H54 (cell line): ENCODE measurements at regions not wholly inside any gene's neighbourhood (a gene's known extent, or its start where the extent isn't known, plus 50 kb on each side); places are given as distances from the start of the nearest gene placed in this dataset.
"Not testable (repeated sequence)": the region's sequence is repeated elsewhere in the genome, so short reads cannot be mapped to it uniquely, and the experiment has no call there.

ENCODE experiments used
- DNase-seq: peaks from one replicate; pipeline ENCODE4 v3.0.0; 2011; ENCODE audit warnings: low spot score, mixed read lengths; ENCODE audit not compliant: insufficient read length
- FAIRE-seq: peaks from 3 replicates; lab custom pipeline; 2011; peaks lifted over from hg19 to GRCh38; lab: Jason Lieb, UNC
- POLR2A ChIP-seq: IDR thresholded peaks from 2 replicates; pipeline ENCODE4 v1.6.1; 2011; ENCODE audit warnings: low read depth, mild to moderate bottlenecking, low read length

GRCh38 chr1:192493584-192493983 lies 82.0 kb upstream of the RGS1 start:
- DNase-seq (no peak), FAIRE-seq (no peak)
- TF ChIP-seq POLR2A: no peak

DNA sequence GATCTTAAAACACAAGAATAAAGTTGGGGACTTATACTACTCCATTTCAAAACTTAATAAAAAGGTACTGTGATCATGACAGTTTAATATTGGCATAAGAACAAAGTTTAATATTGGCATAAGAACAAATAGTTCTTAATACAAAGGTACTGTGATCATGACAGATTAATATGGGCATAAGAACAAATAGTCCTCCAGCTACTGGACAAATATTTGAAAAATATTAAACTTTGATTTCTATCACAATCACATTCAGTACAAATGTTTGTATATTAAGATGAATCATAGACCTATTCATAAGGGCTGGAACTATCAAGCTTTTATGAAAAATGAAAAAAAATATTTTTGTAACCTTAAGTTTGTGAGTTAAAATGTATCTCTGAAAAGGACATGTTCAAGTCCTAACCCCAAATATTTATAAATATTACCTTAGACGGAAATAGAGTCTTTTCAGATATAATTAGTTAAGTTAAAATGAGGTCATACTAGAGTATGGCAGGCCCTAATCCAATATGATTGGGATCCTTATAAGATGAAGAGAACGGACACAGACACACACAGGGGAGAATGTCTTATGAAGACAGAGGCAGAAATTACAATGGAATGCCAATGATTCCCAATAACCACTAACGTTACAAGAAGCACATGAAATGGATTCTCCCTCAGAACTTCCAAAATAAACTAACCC lies 79.1 kb upstream of the RGS1 start:
- DNase-seq (no peak), FAIRE-seq (no peak)
- TF ChIP-seq POLR2A: no peak

DNA sequence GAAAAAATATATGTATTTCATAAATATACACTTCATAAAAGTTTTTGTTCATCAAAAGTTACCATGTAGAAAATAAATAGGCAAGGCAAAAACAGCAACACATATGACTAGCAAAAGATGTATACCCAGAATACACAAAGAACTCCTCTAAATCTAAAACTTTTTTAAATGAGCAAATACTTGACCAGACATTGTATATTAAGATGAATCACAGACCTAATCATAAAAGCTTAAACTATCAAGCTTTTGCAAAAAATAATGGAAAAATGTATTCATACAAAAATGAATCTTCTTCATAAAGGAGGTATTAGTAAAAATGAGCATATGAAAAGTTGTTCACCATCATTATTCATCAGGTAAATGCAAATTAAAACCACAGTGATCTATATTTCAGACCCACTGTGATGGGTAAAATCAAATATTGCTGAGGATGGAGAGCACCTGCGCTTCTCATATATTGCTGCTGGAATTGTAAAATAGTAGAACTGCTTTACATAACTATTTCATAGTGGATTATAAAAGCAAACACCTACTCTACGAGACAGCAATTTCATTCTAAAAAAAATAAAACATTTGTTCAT lies 78.3 kb upstream of the RGS1 start:
- no peak for TF ChIP-seq POLR2A
- FAIRE-seq (no peak), DNase-seq (no peak)

DNA sequence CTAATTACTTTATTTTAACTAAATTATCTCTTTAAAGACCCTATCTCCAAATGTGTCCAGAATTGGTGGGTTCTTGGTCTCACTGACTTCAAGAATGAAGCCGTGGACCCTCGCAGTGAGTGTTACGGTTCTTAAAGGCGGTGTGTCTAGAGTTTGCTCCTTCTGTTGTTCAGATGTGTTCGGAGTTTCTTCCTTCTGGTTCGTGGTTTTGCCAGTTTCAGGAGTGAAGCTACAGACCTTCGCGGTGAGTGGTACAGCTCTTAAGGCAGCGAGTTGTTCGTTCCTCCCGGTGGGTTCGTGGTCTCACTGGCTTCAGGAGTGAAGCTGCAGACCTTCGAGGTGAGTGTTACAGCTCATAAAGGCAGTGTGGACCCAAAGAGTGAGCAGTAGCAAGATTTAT lies 77.5 kb upstream of the RGS1 start:
- not testable (repeated sequence) for FAIRE-seq, DNase-seq

DNA sequence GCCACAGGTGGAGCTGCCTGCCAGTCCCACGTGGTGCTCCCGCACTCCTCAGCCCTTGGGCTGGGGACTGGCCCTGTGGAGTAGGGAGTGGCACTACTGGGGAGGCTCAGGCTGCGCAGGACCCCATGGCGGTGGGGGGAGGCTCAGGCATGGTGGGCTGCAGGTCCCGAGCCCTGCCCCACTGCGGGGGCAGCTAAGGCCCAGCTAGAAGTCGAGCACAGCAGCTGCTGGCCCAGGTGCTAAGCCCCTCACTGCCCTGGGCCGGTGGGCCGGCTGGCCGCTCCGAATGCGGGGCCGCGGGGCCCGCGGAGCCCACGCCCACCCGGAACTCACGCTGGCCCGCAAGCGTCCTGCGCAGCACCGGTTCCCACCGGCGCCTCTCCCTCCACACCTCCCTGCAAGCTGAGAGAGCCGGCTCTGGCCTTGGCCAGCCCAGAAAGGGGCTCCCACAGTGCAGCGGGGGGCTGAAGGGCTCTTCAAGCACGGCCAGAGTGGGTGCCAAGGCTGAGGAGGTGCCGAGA lies 76.5 kb upstream of the RGS1 start:
- DNase-seq, FAIRE-seq: not testable (repeated sequence)

- not testable (repeated sequence) for FAIRE-seq, DNase-seq
Measured at GRCh38 chr1:192500541-192500940, 75.0 kb upstream of the RGS1 start.

DNA sequence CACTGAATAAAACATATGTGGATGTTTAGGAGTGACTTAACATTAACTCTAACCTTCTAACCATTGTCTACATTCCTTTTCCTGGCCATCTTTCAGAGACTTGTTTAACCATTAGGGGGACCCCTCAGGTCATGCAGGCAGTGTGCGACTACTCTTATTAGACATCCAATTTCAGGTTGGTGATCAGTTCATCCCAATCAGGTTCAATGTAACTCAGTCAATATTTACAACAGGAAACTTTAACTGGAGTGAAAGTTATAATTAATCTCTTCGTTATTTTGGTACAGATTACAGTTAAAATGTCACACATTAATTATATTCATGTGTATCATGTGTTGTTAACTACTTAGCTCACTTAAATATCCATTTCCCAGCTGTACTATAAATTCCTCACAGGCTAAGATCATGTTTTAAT lies 68.8 kb upstream of the RGS1 start:
- DNase-seq (no peak), FAIRE-seq (peak; percentile 41)
- TF ChIP-seq POLR2A: no peak

DNA sequence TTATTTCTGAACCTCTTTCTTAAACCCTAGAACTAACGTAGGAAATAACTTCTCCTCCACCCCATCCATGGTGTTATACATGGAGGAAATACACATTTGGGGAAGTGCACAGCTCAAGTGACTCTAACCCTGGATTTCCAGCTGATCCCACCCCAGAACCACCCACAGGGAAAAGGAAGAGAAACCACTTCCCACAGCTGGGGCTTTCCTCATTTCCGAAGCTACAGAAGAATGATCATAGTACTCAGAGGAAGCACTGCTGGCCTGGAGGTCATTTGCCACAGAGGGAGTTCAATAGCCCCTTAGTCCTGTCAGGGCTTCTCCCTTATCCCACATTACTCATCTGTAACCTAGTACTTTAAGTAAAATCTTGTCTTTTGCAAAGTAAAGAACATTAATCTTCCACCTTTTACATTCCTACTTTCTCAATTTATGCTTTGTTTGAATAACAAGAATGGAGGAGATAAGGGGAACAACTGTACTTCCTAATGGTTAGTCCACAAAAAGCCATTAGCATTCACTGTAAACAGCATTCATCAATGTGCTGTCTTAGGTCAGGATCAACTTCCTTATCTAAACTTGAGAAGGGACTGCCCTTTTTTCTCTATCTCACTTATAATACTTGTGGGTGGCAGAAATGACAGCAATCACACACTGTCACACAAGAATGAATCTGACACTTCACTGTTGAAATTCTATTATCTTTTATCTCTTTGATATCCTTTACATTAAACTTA lies 63.0 kb upstream of the RGS1 start:
- DNase-seq: no peak
- FAIRE-seq: no peak
- TF ChIP-seq POLR2A: no peak

DNA sequence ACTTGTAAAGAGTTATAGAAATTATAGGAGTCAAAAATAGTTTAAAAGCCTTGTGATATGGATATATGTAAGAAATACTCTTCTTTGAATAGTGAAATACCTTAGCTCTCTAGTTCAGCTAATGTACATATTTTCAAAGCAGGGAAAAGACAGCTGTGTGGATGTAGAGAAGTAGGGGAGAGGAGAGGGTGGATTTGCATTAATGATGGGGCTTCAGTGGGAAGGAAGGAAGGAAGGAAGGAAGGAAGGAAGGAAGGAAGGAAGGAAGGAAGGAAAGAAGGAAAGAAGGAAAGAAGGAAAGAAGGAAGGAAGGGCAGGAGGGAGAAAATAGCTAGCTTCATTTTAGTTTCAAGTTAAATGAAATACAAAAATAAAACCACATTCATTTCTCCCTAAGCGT lies 62.4 kb upstream of the RGS1 start:
- no peak for TF ChIP-seq POLR2A
- FAIRE-seq (no peak), DNase-seq (no peak)

DNA sequence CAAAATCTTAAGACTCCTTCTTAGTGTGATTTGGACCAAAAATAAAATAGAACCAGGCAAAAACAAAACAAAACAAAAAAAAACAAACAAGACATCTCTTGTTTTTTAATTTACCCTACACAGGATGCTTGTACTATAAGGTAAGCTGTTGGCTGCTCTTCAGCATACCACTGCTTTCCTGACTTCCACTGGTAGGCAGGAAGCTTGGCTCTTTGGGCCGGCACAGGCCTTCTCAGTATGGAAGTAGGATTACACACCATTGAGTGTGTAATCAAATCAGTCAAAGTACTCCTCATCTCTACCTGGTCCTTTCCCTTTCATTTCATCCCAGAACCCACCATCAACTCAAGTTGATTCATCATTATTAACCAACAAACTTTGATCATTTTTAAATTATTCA lies 61.9 kb upstream of the RGS1 start:
- no peak for TF ChIP-seq POLR2A
- no peak for DNase-seq
- no peak for FAIRE-seq

GRCh38 chr1:192516776-192517297 lies 58.7 kb upstream of the RGS1 start:
- FAIRE-seq (no peak), DNase-seq (no peak)
- no peak for TF ChIP-seq POLR2A

GRCh38 chr1:192517716-192518355 lies 57.7 kb upstream of the RGS1 start:
- FAIRE-seq, DNase-seq: not testable (repeated sequence)

- TF ChIP-seq POLR2A: no peak
- no peak for FAIRE-seq
- DNase-seq: no peak
Measured at GRCh38 chr1:192518700-192519099, 56.9 kb upstream of the RGS1 start.

GRCh38 chr1:192521734-192522133 lies 53.8 kb upstream of the RGS1 start:
- FAIRE-seq (peak; percentile 48), DNase-seq (no peak)

More at GRCh38 chr1:192521734-192522133, 53.8 kb upstream of the RGS1 start:
- TF ChIP-seq POLR2A: no peak
